B cell (primary cell): ENCODE measurements at regions not wholly inside any gene's neighbourhood (a gene's known extent, or its start where the extent isn't known, plus 50 kb on each side); places are given as distances from the start of the nearest gene placed in this dataset.

Experiments used
- ATAC-seq: fragments of 200-7000 bp; cut with Tn5 transposase; one replicate; pipeline ENCODE4 v1.10.0; 2021; ENCODE audit warnings: low read depth, mild to moderate bottlenecking, moderate number of reproducible peaks, moderate library complexity
- CTCF ChIA-PET: fragments of 350-600 bp; sonication (Branson Sonifier 250); formaldehyde crosslinking; loops from one replicate; lab custom pipeline; 2021; ENCODE audit warnings: antibody characterized with exemption, inconsistent platforms; lab: Charles Lee
- POLR2A ChIA-PET: fragments of 350-600 bp; sonication (Branson Sonifier 250); formaldehyde crosslinking; loops from one replicate; lab custom pipeline; 2021; ENCODE audit warnings: antibody characterized with exemption; lab: Charles Lee
- DNase-seq: peaks from one replicate; pipeline ENCODE4 v3.0.0; 2013
- H2AFZ ChIP-seq: 2 replicates; pipeline ENCODE4 v1.6.1; 2012; ENCODE audit warnings: mild to moderate bottlenecking, low read depth, low read length; ENCODE audit not compliant: insufficient read depth, poor library complexity, severe bottlenecking
- H3K27ac ChIP-seq, 2 donors: 1 replicate in 1 of 2; 2 replicates in 1 of 2; pipeline ENCODE4 v1.5.1; 2012 to 2013; ENCODE audit warnings: low read length in 2 of 2, mild to moderate bottlenecking in 2 of 2, moderate library complexity in 1 of 2
- H3K27me3 ChIP-seq, 4 experiments: fragments of 200-600 bp in 1 of 4; sonication (generic) in 1 of 4; replicated peaks in 1 of 4; 1 replicate in 2 of 4; 2 replicates in 2 of 4; pipeline versions ENCODE4 v1.6.1 to v1.7.0; 2013 to 2016; ENCODE audit warnings: low read length in 3 of 4, mild to moderate bottlenecking in 2 of 4, mixed read lengths in 1 of 4, moderate library complexity in 1 of 4; ENCODE audit not compliant: insufficient read depth in 4 of 4, control insufficient read depth in 3 of 4; ENCODE audit errors: control extremely low read depth in 1 of 4
- H3K36me3 ChIP-seq, 2 experiments: replicated peaks in 1 of 2; 1 replicate in 1 of 2; 2 replicates in 1 of 2; pipeline versions ENCODE4 v1.6.1 to v1.7.1; 2013; ENCODE audit warnings: low read length in 1 of 2; ENCODE audit not compliant: insufficient read depth in 2 of 2, control insufficient read depth in 1 of 2; ENCODE audit errors: control extremely low read depth in 1 of 2, extremely low read depth in 1 of 2
- H3K4me1 ChIP-seq, 2 donors: fragments of 200-600 bp in 1 of 2; sonication (generic) in 1 of 2; 1 replicate in 1 of 2; 2 replicates in 1 of 2; pipeline versions ENCODE4 v1.5.1 to v1.6.1; 2013 to 2017; ENCODE audit warnings: low read length in 2 of 2; ENCODE audit not compliant: control insufficient read depth in 2 of 2, insufficient read depth in 2 of 2
- H3K4me2 ChIP-seq: replicated peaks from 2 replicates; pipeline ENCODE3; 2012; ENCODE audit warnings: mild to moderate bottlenecking, low read depth, low read length; ENCODE audit not compliant: poor library complexity, severe bottlenecking
- H3K4me3 ChIP-seq, 5 experiments: fragments of 200-600 bp in 1 of 5; sonication (generic) in 1 of 5; 1 replicate in 3 of 5; 2 replicates in 2 of 5; pipeline versions ENCODE4 v1.5.1 to v1.7.0; 2011 to 2016; ENCODE audit warnings: low read length in 4 of 5, mild to moderate bottlenecking in 4 of 5, low read depth in 2 of 5, control low read depth in 1 of 5, moderate library complexity in 1 of 5; ENCODE audit not compliant: insufficient read depth in 1 of 5; ENCODE audit errors: control extremely low read depth in 1 of 5, extremely low read depth in 1 of 5
- H3K79me2 ChIP-seq: fragments of 200-600 bp; sonication (generic); one replicate; pipeline ENCODE4 v1.6.0; 2016; ENCODE audit warnings: low read length; ENCODE audit not compliant: control insufficient read depth, insufficient read depth
- H3K9ac ChIP-seq: fragments of 200-600 bp; sonication (generic); 2 replicates; pipeline ENCODE4 v1.6.1; 2017; ENCODE audit warnings: mild to moderate bottlenecking, low read length, moderate library complexity
- H3K9me3 ChIP-seq, 3 donors: one replicate each; pipeline versions ENCODE4 v1.6.1 to v1.7.1; 2013; ENCODE audit warnings: low read length in 2 of 3; ENCODE audit not compliant: control insufficient read depth in 2 of 3, insufficient read depth in 1 of 3; ENCODE audit errors: control extremely low read depth in 1 of 3
- H4K20me1 ChIP-seq: 2 replicates; pipeline ENCODE4 v1.6.0; 2012; ENCODE audit warnings: mild to moderate bottlenecking, low read length; ENCODE audit not compliant: insufficient read depth, control insufficient read depth, poor library complexity, severe bottlenecking
- H3K27ac Mint-ChIP-seq: one replicate; pipeline ENCODE4 v1.8.0; 2021; ENCODE audit warnings: mixed read lengths
- H3K27me3 Mint-ChIP-seq: one replicate; pipeline ENCODE4 v1.8.0; 2021; ENCODE audit warnings: mixed read lengths
- H3K4me1 Mint-ChIP-seq: one replicate; pipeline ENCODE4 v1.8.0; 2021; ENCODE audit warnings: mixed read lengths
- H3K4me3 Mint-ChIP-seq: one replicate; pipeline ENCODE4 v1.8.0; 2021; ENCODE audit warnings: mixed read lengths
- H3K9me3 Mint-ChIP-seq: one replicate; pipeline ENCODE4 v1.8.0; 2022; ENCODE audit warnings: mixed read lengths; ENCODE audit not compliant: insufficient read depth
- EZH2 ChIP-seq: IDR thresholded peaks from 2 replicates; pipeline ENCODE4 v1.6.1; 2012; ENCODE audit warnings: borderline replicate concordance, low read depth, mild to moderate bottlenecking, moderate library complexity, low read length; ENCODE audit not compliant: insufficient read depth, poor library complexity, severe bottlenecking
- WGBS: methylation state at CpG from one replicate; pipeline ENCODE4 v1.1.5; 2013; ENCODE audit warnings: missing lambda C conversion rate; ENCODE audit not compliant: insufficient coverage; 5-methylcytosine and 5-hydroxymethylcytosine counted together
- intact Hi-C: fragments of 100-400 bp; cut with micrococcal nuclease; formaldehyde crosslinking; loops from one replicate; pipeline ENCODE4 v1.10.0; 2022
- TF ChIP-seq, protein P1 (sequence below): fragments of 200-600 bp; IDR thresholded peaks from one replicate; pipeline ENCODE4 v1.8.0; 2022; ENCODE audit warnings: antibody characterized with exemption, mild to moderate bottlenecking

GRCh38 chr2:64841461-64841860 is 147.7 kb upstream of the SLC1A4 start:
- peaks cover 45% of the 10 kb centered on the region for H3K4me1 Mint-ChIP-seq
- intact Hi-C loops: no loop called here
- H3K36me3 ChIP-seq: peaks cover 0 to 7% of the 10 kb centered on the region in 2 experiments
- ChIA-PET CTCF (interaction anchor here (0.6 to 3.2 kb wide), 11 partner anchors 8 to 513 kb away, joined by 3 to 15 read pairs (median 3); no protein-coding TSS in a partner anchor), POLR2A (interaction anchor here (1.1 to 3.2 kb wide), 4 partner anchors 9 to 187 kb away, joined by 3 to 24 read pairs (median 7); no protein-coding TSS in a partner anchor)
- H2AFZ ChIP-seq: no peak overlapping the region
- H3K4me3 ChIP-seq: no peak overlapping the region
- peaks cover 40 to 59% of the 10 kb centered on the region in 2 donors for H3K4me1 ChIP-seq
- ATAC-seq: no peak
- H3K27me3 ChIP-seq: no peaks in the 10 kb centered on the region
- H3K79me2 ChIP-seq: peaks cover 16% of the 10 kb centered on the region
- TF ChIP-seq, protein P1, sequence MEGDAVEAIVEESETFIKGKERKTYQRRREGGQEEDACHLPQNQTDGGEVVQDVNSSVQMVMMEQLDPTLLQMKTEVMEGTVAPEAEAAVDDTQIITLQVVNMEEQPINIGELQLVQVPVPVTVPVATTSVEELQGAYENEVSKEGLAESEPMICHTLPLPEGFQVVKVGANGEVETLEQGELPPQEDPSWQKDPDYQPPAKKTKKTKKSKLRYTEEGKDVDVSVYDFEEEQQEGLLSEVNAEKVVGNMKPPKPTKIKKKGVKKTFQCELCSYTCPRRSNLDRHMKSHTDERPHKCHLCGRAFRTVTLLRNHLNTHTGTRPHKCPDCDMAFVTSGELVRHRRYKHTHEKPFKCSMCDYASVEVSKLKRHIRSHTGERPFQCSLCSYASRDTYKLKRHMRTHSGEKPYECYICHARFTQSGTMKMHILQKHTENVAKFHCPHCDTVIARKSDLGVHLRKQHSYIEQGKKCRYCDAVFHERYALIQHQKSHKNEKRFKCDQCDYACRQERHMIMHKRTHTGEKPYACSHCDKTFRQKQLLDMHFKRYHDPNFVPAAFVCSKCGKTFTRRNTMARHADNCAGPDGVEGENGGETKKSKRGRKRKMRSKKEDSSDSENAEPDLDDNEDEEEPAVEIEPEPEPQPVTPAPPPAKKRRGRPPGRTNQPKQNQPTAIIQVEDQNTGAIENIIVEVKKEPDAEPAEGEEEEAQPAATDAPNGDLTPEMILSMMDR: no peak
- no peak for TF ChIP-seq EZH2
- no peaks in the 10 kb centered on the region for H3K27me3 Mint-ChIP-seq
- H3K27ac Mint-ChIP-seq: peak overlapping the region; percentile 89
- H3K9me3 ChIP-seq: no peaks in the 10 kb centered on the region
- H3K27ac ChIP-seq: peak overlapping the region in 1 of 2 donors; percentile 79
- peak overlapping the region; percentile 55 for H3K4me3 Mint-ChIP-seq
- no peak overlapping the region for H3K9ac ChIP-seq
- peak overlapping the region; percentile 33 for H3K4me2 ChIP-seq
- no peaks in the 10 kb centered on the region for H3K9me3 Mint-ChIP-seq
- DNase-seq: no peak
- WGBS: no CpG with 5 or more reads among the region's 2 CpGs
- H4K20me1 ChIP-seq: no peaks in the 10 kb centered on the region

DNA sequence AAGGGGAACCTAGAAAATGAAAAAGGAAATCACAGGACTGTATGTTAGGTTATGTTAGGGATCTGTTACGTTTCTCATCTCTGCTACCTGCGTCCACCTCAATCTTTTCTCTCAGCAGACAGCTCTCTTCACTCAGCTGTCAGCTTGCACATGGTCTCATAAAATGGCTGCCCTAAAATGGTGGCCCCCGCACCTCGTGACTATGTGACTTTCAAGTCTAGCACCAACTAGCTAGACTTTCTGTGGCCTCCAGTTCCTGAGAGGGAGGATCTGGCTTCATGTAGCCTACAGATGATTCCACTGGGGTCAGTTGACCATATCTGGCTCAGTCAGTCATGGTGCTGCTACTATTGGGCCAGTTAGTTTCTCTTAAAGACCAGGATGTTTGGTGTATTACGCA is 147.2 kb upstream of the SLC1A4 start:
- no peak for TF ChIP-seq EZH2
- TF ChIP-seq, protein P1: no peak
- Histone ChIP-seq H3K27ac (peak overlapping the region; percentile 35 to 79), H3K4me1 (peaks cover 40 to 55% of the 10 kb centered on the region in 2 donors), H3K9ac (no peak overlapping the region), H2AFZ (peak overlapping the region; percentile 53), H3K4me3 (no peak overlapping the region), H3K4me2 (peak overlapping the region; percentile 33), H3K27me3 (no peaks in the 10 kb centered on the region), H3K9me3 (no peaks in the 10 kb centered on the region), H4K20me1 (no peaks in the 10 kb centered on the region), H3K79me2 (peaks cover 20% of the 10 kb centered on the region), H3K36me3 (peaks cover 0 to 8% of the 10 kb centered on the region in 2 experiments)
- Mint-ChIP-seq H3K27ac (peak overlapping the region; percentile 89), H3K4me3 (peak overlapping the region; percentile 55), H3K27me3 (no peaks in the 10 kb centered on the region), H3K9me3 (no peaks in the 10 kb centered on the region), H3K4me1 (peaks cover 45% of the 10 kb centered on the region)
- ATAC-seq (no peak), DNase-seq (no peak)
- POLR2A ChIA-PET: interaction anchor here (1.1 to 1.2 kb wide), 2 partner anchors 17 to 187 kb away, joined by 3 read pairs; no protein-coding TSS in a partner anchor
- 100% methylated on average over 2 of the region's 5 CpGs for WGBS
- CTCF ChIA-PET: interaction anchor here (0.6 to 3.2 kb wide), 8 partner anchors 9 to 513 kb away, joined by 3 to 15 read pairs (median 3); no protein-coding TSS in a partner anchor
- intact Hi-C loops: no loop called here
